ENCODE measurements at regions not wholly inside any gene's neighbourhood (a gene's known extent, or its start where the extent isn't known, plus 50 kb on each side); places are given as distances from the start of the nearest gene placed in this dataset.

DNA sequence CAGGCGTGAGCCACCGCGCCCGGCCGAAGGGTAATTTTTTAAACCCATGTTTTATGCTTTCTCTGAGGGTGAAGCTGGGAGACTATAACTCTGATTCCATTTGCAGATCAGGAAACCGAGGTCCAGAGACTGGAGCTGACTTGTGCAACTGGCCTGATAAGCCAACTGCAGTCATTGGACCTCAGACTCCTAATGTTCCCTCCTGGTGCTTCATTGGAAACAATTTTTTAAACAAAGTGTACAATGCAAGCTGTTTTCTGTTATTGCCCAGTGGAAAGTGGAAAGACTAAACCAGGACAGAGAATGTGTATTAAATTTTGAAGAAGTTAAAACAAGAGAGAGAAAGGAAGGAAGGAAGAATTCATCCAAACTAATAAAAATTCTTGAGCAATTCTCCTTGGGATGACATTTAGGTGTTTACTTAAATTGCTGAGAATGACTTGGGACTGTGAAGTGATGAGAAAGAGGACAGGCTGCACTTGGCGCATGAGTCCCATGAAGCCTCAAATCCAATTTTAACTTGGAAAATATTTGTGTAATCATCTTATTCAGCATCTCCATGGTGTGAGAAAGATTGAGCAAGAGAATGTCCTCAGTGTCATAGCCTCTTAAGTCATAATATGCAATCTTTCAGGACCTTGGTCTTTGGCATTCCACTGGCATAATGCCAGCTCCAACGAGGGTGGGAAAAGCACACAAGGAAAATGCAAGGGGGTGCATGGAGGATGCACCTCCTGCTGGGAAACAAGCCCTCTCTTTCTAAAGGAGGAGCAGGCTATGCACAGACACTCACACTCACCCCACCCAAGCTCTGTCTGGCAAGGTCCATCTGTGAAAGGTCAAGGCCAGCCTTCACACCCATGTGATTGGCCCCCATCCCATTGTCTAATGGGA is 342.0 kb downstream of the SIPA1L2 start:
- H3K9ac ChIP-seq (ENCODE audit: low read length): no peak overlapping the region
- no peaks in the 10 kb centered on the region for H3K36me3 ChIP-seq (ENCODE audit: insufficient read depth, low read length)
- H3K9me3 ChIP-seq (ENCODE audit: low read length): no peaks in the 10 kb centered on the region
- no peaks in the 10 kb centered on the region for H4K20me1 ChIP-seq (ENCODE audit: insufficient read depth)
- H2AFZ ChIP-seq (ENCODE audit: low read depth, low read length): no peak overlapping the region
- no peak overlapping the region for H3K27ac ChIP-seq (ENCODE audit: low read length)
- no peak overlapping the region for H3K4me3 ChIP-seq (ENCODE audit: low read length)
- TF ChIP-seq EP300 (conservative IDR thresholded peaks at IDR 0.05; ENCODE audit: poor library complexity, severe bottlenecking) (no peak), POLR2AphosphoS5 (IDR thresholded peaks at IDR 0.05) (no peak), SMC3 (conservative IDR thresholded peaks at IDR 0.05; ENCODE audit: poor library complexity) (no peak), RAD21 (conservative IDR thresholded peaks at IDR 0.05) (no peak), EZH2 (IDR thresholded peaks at IDR 0.05; ENCODE audit: borderline replicate concordance, insufficient read depth, low read length, poor library complexity, severe bottlenecking) (no peak)
- TF ChIP-seq, protein P1, sequence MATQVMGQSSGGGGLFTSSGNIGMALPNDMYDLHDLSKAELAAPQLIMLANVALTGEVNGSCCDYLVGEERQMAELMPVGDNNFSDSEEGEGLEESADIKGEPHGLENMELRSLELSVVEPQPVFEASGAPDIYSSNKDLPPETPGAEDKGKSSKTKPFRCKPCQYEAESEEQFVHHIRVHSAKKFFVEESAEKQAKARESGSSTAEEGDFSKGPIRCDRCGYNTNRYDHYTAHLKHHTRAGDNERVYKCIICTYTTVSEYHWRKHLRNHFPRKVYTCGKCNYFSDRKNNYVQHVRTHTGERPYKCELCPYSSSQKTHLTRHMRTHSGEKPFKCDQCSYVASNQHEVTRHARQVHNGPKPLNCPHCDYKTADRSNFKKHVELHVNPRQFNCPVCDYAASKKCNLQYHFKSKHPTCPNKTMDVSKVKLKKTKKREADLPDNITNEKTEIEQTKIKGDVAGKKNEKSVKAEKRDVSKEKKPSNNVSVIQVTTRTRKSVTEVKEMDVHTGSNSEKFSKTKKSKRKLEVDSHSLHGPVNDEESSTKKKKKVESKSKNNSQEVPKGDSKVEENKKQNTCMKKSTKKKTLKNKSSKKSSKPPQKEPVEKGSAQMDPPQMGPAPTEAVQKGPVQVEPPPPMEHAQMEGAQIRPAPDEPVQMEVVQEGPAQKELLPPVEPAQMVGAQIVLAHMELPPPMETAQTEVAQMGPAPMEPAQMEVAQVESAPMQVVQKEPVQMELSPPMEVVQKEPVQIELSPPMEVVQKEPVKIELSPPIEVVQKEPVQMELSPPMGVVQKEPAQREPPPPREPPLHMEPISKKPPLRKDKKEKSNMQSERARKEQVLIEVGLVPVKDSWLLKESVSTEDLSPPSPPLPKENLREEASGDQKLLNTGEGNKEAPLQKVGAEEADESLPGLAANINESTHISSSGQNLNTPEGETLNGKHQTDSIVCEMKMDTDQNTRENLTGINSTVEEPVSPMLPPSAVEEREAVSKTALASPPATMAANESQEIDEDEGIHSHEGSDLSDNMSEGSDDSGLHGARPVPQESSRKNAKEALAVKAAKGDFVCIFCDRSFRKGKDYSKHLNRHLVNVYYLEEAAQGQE (IDR thresholded peaks at IDR 0.05; ENCODE audit: borderline replicate concordance): no peak
- no peaks in the 10 kb centered on the region for H3K27me3 ChIP-seq (ENCODE audit: insufficient read depth, low read depth, low read length)
- no peaks in the 10 kb centered on the region for H3K9me2 ChIP-seq (ENCODE audit: insufficient read depth, low read length)
- no peaks in the 10 kb centered on the region for H3F3A ChIP-seq (ENCODE audit: insufficient read depth, low read length, poor library complexity, severe bottlenecking)
- H3K4me2 ChIP-seq (ENCODE audit: low read length): no peak overlapping the region
- no peaks in the 10 kb centered on the region for H3K79me2 ChIP-seq (replicated peaks; ENCODE audit: insufficient read depth, low read length)

DNA sequence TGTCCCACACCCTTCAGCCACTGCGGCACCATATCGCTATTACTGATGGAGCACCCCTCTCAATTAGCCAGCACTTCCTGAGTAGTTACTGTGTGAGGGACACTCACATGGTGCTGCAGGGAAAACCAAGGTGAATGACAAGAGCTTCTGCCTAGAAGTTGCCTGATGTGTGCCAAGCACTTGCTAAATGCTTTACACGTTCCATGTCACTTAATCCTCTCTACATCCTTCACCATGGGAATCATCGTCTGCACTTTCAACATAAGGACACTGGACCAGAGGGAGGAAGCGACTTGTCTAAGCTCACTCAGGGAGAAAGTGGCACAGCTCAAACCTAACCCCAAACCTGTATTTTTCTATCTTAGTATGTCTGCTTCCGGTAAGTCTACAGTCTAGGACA is 344.8 kb downstream of the SIPA1L2 start:
- H3K27me3 ChIP-seq (ENCODE audit: insufficient read depth, low read depth, low read length): no peaks in the 10 kb centered on the region
- H3K9me2 ChIP-seq (ENCODE audit: insufficient read depth, low read length): no peaks in the 10 kb centered on the region
- H3K4me2 ChIP-seq (ENCODE audit: low read length): no peak overlapping the region
- H3K36me3 ChIP-seq (ENCODE audit: insufficient read depth, low read length): no peaks in the 10 kb centered on the region
- no peak overlapping the region for H3K9ac ChIP-seq (ENCODE audit: low read length)
- no peaks in the 10 kb centered on the region for H3K79me2 ChIP-seq (replicated peaks; ENCODE audit: insufficient read depth, low read length)
- no peaks in the 10 kb centered on the region for H3K9me3 ChIP-seq (ENCODE audit: low read length)
- H3F3A ChIP-seq (ENCODE audit: insufficient read depth, low read length, poor library complexity, severe bottlenecking): no peaks in the 10 kb centered on the region
- no peak overlapping the region for H3K27ac ChIP-seq (ENCODE audit: low read length)
- TF ChIP-seq EZH2 (IDR thresholded peaks at IDR 0.05; ENCODE audit: borderline replicate concordance, insufficient read depth, low read length, poor library complexity, severe bottlenecking) (no peak), MXI1 (conservative IDR thresholded peaks at IDR 0.05; ENCODE audit: poor library complexity, severe bottlenecking) (no peak), TAF1 (IDR thresholded peaks at IDR 0.05; ENCODE audit: low read depth) (no peak), RAD21 (conservative IDR thresholded peaks at IDR 0.05) (no peak), EP300 (conservative IDR thresholded peaks at IDR 0.05; ENCODE audit: poor library complexity, severe bottlenecking) (no peak), SMC3 (conservative IDR thresholded peaks at IDR 0.05; ENCODE audit: poor library complexity) (no peak), POLR2AphosphoS5 (IDR thresholded peaks at IDR 0.05) (no peak)
- TF ChIP-seq, protein P1 (IDR thresholded peaks at IDR 0.05; ENCODE audit: borderline replicate concordance): no peak
- TF ChIP-seq, protein P2, sequence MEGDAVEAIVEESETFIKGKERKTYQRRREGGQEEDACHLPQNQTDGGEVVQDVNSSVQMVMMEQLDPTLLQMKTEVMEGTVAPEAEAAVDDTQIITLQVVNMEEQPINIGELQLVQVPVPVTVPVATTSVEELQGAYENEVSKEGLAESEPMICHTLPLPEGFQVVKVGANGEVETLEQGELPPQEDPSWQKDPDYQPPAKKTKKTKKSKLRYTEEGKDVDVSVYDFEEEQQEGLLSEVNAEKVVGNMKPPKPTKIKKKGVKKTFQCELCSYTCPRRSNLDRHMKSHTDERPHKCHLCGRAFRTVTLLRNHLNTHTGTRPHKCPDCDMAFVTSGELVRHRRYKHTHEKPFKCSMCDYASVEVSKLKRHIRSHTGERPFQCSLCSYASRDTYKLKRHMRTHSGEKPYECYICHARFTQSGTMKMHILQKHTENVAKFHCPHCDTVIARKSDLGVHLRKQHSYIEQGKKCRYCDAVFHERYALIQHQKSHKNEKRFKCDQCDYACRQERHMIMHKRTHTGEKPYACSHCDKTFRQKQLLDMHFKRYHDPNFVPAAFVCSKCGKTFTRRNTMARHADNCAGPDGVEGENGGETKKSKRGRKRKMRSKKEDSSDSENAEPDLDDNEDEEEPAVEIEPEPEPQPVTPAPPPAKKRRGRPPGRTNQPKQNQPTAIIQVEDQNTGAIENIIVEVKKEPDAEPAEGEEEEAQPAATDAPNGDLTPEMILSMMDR (IDR thresholded peaks at IDR 0.05; ENCODE audit: poor library complexity, severe bottlenecking): no peak
- no peak overlapping the region for H3K4me3 ChIP-seq (ENCODE audit: low read length)
- no peaks in the 10 kb centered on the region for H4K20me1 ChIP-seq (ENCODE audit: insufficient read depth)
- H2AFZ ChIP-seq (ENCODE audit: low read depth, low read length): no peak overlapping the region
